HEK293 (cell line): ENCODE measurements at regions not wholly inside any gene's neighbourhood (a gene's known extent, or its start where the extent isn't known, plus 50 kb on each side); places are given as distances from the start of the nearest gene placed in this dataset.

Source experiments
- GLIS1 ChIP-seq: fragments of 450-650 bp; formaldehyde crosslinking; IDR thresholded peaks from 2 replicates; pipeline ENCODE4 v1.5.1; 2016; ENCODE audit warnings: missing biosample characterization, missing genetic modification characterization
- ZNF112 ChIP-seq: fragments of 450-650 bp; formaldehyde crosslinking; IDR thresholded peaks from 2 replicates; pipeline ENCODE4 v1.5.0; 2017; ENCODE audit warnings: missing biosample characterization, missing genetic modification characterization
- ZNF19 ChIP-seq: fragments of 450-650 bp; formaldehyde crosslinking; IDR thresholded peaks from 2 replicates; pipeline ENCODE4; 2016; ENCODE audit warnings: missing biosample characterization, missing genetic modification characterization, low read depth
- ZNF324 ChIP-seq: fragments of 450-650 bp; formaldehyde crosslinking; IDR thresholded peaks from 2 replicates; pipeline ENCODE4 v1.5.1; 2016; ENCODE audit warnings: missing biosample characterization, missing genetic modification characterization
- ZNF510 ChIP-seq: fragments of 450-650 bp; formaldehyde crosslinking; IDR thresholded peaks from 2 replicates; pipeline ENCODE4 v1.5.1; 2018; ENCODE audit warnings: mild to moderate bottlenecking, missing genetic modification characterization, missing biosample characterization; ENCODE audit not compliant: insufficient replicate concordance
- ZNF530 ChIP-seq: fragments of 450-650 bp; formaldehyde crosslinking; IDR thresholded peaks from 2 replicates; pipeline ENCODE4 v1.5.1; 2016; ENCODE audit warnings: low read depth, missing biosample characterization, missing genetic modification characterization
- ZNF621 ChIP-seq: fragments of 450-650 bp; formaldehyde crosslinking; IDR thresholded peaks from 2 replicates; pipeline ENCODE4 v1.5.1; 2017; ENCODE audit warnings: missing biosample characterization, missing genetic modification characterization
- ZNF701 ChIP-seq: fragments of 450-650 bp; formaldehyde crosslinking; IDR thresholded peaks from 2 replicates; pipeline ENCODE4 v1.5.1; 2016; ENCODE audit warnings: missing biosample characterization, missing genetic modification characterization
- TF ChIP-seq, protein P1 (sequence below): fragments of 450-650 bp; formaldehyde crosslinking; IDR thresholded peaks from 2 replicates; pipeline ENCODE4 v1.5.1; 2016; ENCODE audit warnings: missing biosample characterization, missing genetic modification characterization
- TF ChIP-seq, protein P2 (sequence below): fragments of 450-650 bp; formaldehyde crosslinking; IDR thresholded peaks from 2 replicates; pipeline ENCODE4 v1.5.1; 2016; ENCODE audit warnings: missing biosample characterization, missing genetic modification characterization

DNA sequence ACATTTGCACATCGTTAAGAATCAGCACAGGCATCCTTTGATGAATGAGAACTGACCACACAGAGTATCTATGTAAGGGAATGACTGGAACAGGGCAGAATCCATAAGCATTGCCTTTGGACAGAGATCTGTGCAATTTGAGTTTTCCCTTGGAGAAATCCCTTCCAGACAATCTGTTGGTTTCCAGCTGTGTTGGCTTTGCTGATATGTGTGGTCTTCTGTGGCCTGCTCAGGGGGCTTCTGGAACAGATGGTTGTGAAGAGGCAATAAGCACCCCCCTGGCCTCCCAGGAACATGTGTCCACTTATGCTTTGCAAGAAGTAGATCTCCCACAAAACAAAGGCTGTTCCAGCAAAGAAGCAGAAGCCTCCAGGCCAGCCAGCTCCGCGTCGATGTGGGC lies 111.4 kb upstream of the TMEM132C start:
- TF ChIP-seq ZNF701 (tag by site-specific recombination), result no peak
- no peak for TF ChIP-seq ZNF112 (tag by site-specific recombination)
- TF ChIP-seq ZNF324 (tag by site-specific recombination), result no peak
- TF ChIP-seq, protein P1, sequence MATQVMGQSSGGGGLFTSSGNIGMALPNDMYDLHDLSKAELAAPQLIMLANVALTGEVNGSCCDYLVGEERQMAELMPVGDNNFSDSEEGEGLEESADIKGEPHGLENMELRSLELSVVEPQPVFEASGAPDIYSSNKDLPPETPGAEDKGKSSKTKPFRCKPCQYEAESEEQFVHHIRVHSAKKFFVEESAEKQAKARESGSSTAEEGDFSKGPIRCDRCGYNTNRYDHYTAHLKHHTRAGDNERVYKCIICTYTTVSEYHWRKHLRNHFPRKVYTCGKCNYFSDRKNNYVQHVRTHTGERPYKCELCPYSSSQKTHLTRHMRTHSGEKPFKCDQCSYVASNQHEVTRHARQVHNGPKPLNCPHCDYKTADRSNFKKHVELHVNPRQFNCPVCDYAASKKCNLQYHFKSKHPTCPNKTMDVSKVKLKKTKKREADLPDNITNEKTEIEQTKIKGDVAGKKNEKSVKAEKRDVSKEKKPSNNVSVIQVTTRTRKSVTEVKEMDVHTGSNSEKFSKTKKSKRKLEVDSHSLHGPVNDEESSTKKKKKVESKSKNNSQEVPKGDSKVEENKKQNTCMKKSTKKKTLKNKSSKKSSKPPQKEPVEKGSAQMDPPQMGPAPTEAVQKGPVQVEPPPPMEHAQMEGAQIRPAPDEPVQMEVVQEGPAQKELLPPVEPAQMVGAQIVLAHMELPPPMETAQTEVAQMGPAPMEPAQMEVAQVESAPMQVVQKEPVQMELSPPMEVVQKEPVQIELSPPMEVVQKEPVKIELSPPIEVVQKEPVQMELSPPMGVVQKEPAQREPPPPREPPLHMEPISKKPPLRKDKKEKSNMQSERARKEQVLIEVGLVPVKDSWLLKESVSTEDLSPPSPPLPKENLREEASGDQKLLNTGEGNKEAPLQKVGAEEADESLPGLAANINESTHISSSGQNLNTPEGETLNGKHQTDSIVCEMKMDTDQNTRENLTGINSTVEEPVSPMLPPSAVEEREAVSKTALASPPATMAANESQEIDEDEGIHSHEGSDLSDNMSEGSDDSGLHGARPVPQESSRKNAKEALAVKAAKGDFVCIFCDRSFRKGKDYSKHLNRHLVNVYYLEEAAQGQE (tag by site-specific recombination), result no peak
- TF ChIP-seq ZNF19, result no peak
- TF ChIP-seq GLIS1 (tag by site-specific recombination), result no peak
- TF ChIP-seq, protein P2, sequence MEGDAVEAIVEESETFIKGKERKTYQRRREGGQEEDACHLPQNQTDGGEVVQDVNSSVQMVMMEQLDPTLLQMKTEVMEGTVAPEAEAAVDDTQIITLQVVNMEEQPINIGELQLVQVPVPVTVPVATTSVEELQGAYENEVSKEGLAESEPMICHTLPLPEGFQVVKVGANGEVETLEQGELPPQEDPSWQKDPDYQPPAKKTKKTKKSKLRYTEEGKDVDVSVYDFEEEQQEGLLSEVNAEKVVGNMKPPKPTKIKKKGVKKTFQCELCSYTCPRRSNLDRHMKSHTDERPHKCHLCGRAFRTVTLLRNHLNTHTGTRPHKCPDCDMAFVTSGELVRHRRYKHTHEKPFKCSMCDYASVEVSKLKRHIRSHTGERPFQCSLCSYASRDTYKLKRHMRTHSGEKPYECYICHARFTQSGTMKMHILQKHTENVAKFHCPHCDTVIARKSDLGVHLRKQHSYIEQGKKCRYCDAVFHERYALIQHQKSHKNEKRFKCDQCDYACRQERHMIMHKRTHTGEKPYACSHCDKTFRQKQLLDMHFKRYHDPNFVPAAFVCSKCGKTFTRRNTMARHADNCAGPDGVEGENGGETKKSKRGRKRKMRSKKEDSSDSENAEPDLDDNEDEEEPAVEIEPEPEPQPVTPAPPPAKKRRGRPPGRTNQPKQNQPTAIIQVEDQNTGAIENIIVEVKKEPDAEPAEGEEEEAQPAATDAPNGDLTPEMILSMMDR, result no peak
- TF ChIP-seq ZNF530 (tag by site-specific recombination), result no peak
- no peak for TF ChIP-seq ZNF510 (tag by site-specific recombination)
- TF ChIP-seq ZNF621 (tag by site-specific recombination), result no peak
